M059J (cell line): ENCODE measurements at regions not wholly inside any gene's neighbourhood (a gene's known extent, or its start where the extent isn't known, plus 50 kb on each side); places are given as distances from the start of the nearest gene placed in this dataset.

Source experiments
- DNase-seq: peaks from one replicate; pipeline ENCODE4 v3.0.0-alpha.2; 2012; ENCODE audit warnings: low read depth

DNA sequence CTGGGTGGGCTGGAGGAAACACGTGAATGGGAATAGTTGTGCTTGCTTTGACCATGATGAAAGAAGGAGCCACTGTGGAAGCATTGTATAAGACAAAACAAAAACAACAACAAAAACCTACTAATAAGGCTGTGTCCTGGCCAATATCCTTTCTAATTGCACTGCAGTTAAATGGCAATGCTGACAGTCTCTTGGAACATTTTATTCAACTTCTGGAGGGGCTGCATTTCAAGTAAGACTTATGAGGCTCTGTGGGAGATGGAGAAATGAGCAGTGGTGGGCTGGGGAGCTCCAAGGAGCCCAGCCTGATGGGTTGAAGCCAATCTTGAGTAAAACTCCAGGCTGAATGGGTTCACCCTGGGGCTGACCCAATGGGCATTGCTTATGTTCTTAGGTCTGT lies 99.8 kb upstream of the ROPN1 start:
- no peak for DNase-seq

GRCh38 chr3:124092811-124093210 lies 100.9 kb upstream of the ROPN1 start:
- peak; percentile 81 for DNase-seq

DNA sequence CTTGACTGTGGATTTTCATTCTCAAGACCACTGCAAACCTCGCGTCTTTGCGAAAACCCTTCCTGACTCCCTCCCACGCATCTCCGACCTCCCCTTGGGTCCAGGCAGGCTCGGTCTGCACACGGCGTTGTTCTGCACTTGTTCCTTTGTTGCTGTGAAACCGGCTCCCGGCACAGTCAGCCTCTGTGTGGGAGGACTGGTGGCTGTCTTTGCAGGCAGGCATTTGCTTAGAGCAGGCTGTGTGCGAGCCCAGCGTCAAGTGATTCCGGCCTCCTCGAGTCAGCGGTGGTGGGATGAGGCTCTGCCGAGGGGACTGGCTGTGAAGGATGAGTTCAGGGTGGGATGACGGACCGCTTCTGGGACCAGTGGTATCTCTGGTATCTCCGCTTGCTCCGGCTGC lies 102.6 kb upstream of the ROPN1 start:
- no peak for DNase-seq

DNA sequence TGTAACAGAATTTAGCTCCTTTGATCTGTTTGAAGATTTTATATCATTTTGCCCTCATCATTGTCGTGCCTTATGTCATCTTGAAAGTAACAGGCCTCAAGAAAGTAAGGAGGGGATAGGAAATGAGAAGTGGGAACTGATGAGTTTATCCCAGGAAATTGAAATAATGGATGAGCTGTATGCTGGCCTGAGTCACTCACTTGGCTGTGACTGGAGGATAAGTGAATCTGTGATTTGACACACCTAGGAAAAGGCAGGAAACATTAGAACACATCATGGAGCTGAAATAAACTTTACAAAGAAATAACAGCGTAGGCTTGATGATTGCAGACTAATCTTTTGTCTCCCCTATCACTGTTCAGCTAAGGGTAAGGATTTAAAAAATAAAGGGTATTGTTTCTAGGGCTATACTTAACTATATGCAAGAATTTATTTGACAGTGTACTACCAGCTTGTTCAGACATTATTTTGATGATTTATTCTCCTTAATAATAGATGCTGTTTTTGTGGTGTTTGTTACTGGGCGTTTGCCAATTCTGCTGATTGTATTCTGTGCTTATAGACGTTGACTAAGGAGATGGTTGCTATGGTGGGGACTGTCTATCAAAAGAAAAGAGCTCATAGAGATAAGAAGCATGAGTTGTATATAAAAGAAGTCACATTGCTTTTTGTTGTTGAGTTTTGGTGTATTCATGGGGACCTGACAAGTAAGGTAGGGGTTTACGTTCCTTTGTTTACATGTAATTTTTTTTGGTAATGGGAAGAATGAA lies 105.6 kb upstream of the ROPN1 start:
- DNase-seq: peak; percentile 56

GRCh38 chr3:124101643-124102042 lies 109.7 kb upstream of the ROPN1 start:
- no peak for DNase-seq

DNA sequence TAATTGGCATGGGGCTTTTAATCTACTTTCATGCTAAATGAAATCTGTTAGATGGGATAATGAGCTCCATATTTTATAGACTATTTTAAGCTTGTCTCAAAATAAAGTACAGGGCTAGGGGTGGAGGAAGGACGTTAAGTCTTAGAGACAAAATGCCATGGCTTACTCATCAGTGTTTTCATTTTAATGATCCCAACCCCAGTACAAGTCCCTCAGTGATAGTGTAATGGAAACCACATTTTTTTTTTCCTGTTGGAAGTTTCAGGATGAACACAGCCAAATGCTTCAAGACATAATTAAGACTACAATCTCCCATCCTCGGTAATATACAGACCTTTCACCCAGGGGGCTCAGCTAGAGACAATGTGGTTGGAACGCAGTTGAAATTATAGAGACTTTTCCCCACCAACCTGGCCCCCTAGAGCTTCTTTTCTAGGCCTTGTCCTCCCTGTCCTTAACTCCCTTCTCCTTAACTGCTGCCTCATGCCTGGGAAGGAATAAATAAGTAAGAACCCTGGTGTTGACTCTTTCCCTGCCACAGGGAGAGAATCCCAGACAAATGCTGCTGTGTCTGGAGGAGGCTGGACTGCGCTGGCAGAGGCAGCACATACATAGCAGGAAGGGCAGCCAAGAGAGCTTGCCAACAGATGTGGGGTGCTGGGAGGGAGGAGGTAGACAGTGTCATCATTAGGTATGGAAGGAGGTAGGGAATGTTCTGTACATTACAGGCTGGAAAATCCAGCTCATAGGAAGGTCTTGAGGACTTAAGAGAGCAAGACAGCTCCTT lies 115.4 kb upstream of the ROPN1 start:
- DNase-seq: peak; percentile 39

DNA sequence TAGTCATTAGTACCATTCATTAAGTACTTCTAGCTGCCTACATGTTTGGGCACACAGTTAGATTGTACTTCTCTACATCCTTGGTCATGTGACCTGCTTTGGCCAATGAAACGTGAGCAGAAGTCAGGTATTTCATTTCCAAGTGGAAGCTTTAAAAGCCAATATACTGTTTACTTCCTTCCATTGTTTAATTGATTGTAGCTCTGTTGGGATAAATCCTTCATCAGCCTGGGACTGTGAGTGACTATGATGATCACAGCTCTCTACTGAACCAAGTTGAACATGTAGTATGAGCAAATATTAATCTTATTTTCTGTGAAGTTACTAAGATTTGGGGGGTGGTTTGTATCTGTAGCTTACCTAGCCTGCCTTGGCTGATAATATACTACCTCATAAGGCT lies 116.5 kb upstream of the ROPN1 start:
- DNase-seq: no peak

GRCh38 chr3:124113485-124113884 lies 121.6 kb upstream of the ROPN1 start:
- DNase-seq: no peak

DNA sequence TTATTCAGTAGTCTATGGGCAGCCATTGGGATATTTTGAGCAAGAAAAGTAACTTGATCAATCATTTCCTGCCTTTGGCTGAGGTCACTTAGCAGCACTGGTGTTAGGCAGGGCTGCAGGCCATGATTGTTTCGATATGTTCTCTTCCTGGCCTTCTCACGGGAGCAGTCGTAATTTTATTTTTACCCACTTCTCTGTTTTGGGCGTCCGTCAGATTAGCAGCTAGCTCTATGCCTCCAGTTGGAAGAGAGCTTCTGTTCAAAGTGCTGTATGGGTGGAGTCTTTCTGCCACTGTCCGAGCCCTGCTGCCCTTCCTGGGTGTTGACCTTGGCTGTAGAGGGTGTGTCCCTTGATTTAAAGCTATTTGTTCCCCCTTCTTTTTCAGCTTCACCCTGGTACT lies 123.4 kb upstream of the ROPN1 start:
- no peak for DNase-seq

DNA sequence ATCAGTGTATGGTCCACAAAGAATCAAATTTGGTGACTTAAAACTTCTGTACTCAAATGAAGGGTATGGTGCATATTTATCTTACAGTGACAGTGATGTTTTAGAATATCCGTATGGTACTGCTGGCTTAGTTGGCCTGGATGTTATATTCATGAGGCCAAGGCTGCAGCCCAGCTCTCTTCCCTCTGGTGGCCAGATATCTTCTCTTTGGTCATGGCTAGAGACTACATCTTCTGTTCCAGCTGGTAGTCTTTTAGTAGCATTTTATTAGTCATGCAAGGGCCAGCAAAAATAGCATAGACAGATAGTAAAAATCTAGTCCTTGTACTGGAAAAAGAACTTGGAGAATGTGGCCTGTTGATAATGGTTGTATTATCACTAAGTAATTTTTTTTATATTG lies 124.0 kb upstream of the ROPN1 start:
- peak; percentile 40 for DNase-seq

- DNase-seq: no peak
Observed at GRCh38 chr3:124116906-124117305, 125.0 kb upstream of the ROPN1 start.

GRCh38 chr3:124117486-124117885 lies 125.6 kb upstream of the ROPN1 start:
- peak; percentile 79 for DNase-seq

GRCh38 chr3:124118397-124118796 lies 126.5 kb upstream of the ROPN1 start:
- DNase-seq: peak; percentile 77

GRCh38 chr3:124119056-124119716 lies 127.3 kb upstream of the ROPN1 start:
- DNase-seq: peak; percentile 85

DNA sequence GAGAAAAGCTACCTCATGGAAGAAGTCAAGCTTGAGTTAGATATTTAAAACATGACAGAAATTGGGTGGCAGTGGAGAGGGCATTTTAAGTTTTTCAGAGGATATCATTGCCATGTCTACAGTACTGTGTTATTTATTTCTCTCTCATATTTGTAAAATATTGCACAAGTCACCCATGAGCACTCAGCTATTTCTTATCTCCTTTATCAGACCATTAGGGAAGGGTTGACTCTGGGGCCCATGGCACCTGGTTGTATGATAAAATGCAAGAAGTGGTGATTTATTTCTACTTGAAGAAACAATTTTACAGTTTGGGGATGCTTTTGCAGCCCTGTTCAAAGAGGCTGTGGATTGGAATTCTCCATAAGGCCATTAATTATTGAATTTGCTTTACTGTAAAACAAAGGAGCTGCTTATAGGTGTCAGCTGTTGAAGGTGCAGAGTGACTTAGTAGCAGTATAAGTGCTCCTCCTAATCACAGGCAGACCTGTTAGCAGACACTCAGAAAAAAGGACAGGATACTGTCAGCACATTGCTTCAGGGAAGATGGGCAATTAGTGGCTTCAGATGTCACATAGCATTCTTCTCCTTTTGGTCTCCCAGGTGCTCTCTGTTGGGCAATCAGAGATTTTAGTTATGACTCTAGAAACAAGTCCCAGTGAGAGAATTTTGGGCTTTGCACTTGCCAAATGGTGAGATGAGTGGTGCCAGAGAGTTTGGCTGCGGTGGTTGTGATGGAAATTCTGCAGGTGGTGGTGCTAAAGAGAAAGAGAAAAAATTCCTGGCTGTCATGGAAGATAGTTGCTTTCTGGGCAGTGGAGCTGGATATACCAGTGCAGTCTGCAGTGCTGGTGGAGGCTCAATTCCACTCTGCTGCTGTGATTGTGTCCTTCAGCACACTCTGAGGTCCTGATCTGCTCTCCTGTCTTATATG lies 129.7 kb upstream of the ROPN1 start:
- DNase-seq: no peak

GRCh38 chr3:124125315-124125714 lies 133.4 kb upstream of the ROPN1 start:
- DNase-seq: no peak

DNA sequence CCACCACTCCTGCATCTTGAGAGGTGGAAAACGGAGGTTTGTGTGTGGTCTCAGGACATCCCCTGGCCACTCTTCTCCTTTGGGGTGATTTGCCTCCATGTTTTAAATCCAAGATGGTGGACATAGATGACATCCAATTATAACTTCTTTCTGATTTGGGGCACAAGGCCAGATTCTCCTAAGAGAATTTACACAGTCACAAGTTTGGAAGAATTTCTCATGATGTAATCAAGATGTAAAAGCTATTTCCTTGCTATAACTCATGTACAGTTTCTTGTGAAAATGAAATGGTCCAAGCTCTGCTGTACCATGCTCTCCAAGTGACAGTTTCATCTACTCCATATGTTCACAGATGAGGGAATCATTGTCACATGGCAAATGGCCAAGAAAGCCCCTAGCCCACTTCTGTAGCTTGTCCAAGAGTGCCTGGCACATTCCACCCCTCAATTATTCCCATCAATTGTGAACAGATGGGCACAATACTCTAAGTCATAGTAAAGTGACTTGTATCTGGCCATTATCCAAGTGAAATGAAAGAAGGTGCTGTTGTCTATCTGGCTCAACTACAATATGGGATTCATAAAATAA lies 134.6 kb upstream of the ROPN1 start:
- no peak for DNase-seq

DNA sequence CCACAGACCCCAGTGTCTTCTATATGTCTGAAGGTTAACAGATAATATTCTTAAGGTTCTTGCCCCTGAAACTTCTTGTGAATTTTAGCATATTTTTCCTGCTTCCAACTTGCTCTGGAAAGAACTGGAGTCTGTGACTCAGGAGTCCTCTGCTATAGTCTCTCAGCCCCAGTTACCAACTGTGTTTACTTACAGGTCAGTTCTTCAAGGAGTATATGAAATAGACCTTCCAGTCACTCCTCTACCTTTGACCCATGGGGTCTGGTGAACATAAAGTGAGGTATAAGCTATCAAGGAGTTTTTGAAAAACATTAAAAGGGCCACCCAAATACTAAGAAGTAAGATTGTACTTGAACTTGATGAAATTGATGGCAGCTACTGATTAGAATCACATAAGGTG lies 139.2 kb upstream of the ROPN1 start:
- no peak for DNase-seq

GRCh38 chr3:124131580-124131979 lies 139.7 kb upstream of the ROPN1 start:
- peak; percentile 70 for DNase-seq

- DNase-seq: no peak
Observed at GRCh38 chr3:124132813-124133212, 140.9 kb upstream of the ROPN1 start.

GRCh38 chr3:124133366-124133940 lies 141.5 kb upstream of the ROPN1 start:
- no peak for DNase-seq
